Bronchial epithelial cell (primary cell): ENCODE measurements at regions not wholly inside any gene's neighbourhood (a gene's known extent, or its start where the extent isn't known, plus 50 kb on each side); places are given as distances from the start of the nearest gene placed in this dataset.

Experiments
- DNase-seq: peaks from one replicate; pipeline ENCODE4 v3.0.0-alpha.2; 2010; ENCODE audit warnings: low read depth
- FAIRE-seq: peaks from 2 replicates; lab custom pipeline; 2011; peaks lifted over from hg19 to GRCh38; lab: Jason Lieb, UNC
- H3K27me3 ChIP-seq: 2 replicates; pipeline ENCODE4 v1.5.1; 2011; ENCODE audit warnings: low read length; ENCODE audit not compliant: control insufficient read depth, insufficient read depth
- H3K36me3 ChIP-seq: 2 replicates; pipeline ENCODE4 v1.5.1; 2011; ENCODE audit warnings: low read length; ENCODE audit not compliant: control insufficient read depth, insufficient read depth
- H3K4me3 ChIP-seq: 2 replicates; pipeline ENCODE4 v1.5.1; 2011; ENCODE audit warnings: mild to moderate bottlenecking, low read depth, low read length, control low read depth
- CTCF ChIP-seq: IDR thresholded peaks from 2 replicates; pipeline ENCODE4 v1.5.1; 2011; ENCODE audit warnings: mild to moderate bottlenecking, moderate library complexity, low read length, control low read depth, inconsistent platforms; ENCODE audit not compliant: insufficient read depth, severe bottlenecking

- H3K4me3 ChIP-seq = no peak overlapping the region
- FAIRE-seq = no peak
These were observed 212.8 kb upstream of the CST7 start for GRCh38 chr20:24736131-24736843.

DNA sequence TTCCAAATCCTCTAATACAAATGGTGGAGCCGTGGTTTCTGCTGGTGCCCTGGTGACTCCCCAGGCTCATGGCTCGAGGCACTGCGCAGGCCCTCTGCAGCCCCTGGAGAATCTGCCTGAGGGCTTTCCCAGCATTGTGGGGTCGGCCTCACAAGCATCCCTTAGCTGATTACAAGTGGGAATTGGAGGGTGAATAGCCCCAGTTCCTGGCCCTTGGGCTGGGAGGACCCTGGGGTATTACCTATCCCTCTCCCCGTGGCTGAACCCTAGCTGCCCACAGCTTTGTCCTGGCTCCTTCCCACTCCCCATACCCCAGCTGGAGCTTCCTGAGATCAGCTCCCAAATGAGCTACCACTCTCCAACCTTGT is 212.2 kb upstream of the CST7 start:
- Histone ChIP-seq H3K4me3 (no peak overlapping the region), H3K36me3 (no peaks in the 10 kb centered on the region), H3K27me3 (no peaks in the 10 kb centered on the region)
- TF ChIP-seq CTCF = no peak
- no peak for FAIRE-seq
- no peak for DNase-seq

More at GRCh38 chr20:24736131-24736843, 212.8 kb upstream of the CST7 start:
- Histone ChIP-seq H3K27me3 (no peaks in the 10 kb centered on the region), H3K36me3 (no peaks in the 10 kb centered on the region)
- no peak for DNase-seq
- TF ChIP-seq CTCF = no peak

DNA sequence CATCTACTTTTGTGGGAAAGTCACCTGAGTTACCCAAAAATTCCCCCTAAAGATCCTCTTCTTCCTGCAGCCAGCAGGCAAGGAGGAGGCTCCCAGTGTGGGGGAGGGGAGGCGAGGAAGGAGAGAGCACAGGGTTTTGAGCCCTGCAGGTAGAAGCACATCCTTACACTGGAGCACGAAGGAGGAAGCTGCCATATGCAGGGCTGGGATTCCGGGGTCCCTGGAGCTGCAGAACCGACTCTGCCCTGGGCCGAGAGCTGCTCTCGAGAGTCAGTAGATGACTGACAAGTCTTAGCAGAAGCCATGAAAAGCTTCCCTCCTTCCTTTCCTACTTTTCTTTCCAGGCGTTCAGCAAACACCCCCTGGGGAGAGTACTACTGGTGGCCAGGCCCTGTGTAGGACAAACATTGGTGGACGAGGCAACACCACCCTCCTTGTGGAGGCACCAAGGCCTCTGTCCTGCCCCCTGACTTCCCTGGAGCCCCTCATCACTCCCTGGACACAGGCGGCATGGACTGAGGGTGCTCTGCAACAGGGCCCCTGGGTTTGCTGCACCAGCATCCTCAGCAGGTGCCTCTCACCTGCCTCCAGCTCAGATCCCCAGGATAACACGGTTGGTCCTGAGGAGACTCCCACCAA is 211.7 kb upstream of the CST7 start:
- no peak for TF ChIP-seq CTCF
- Histone ChIP-seq H3K36me3 (no peaks in the 10 kb centered on the region), H3K4me3 (no peak overlapping the region), H3K27me3 (no peaks in the 10 kb centered on the region)
- FAIRE-seq (no peak), DNase-seq (no peak)

- Histone ChIP-seq H3K36me3 (no peaks in the 10 kb centered on the region), H3K4me3 (no peak overlapping the region), H3K27me3 (no peaks in the 10 kb centered on the region)
- DNase-seq (no peak), FAIRE-seq (peak; percentile 50)
- no peak for TF ChIP-seq CTCF
These were observed 210.9 kb upstream of the CST7 start for GRCh38 chr20:24738058-24738775.

- DNase-seq (no peak), FAIRE-seq (no peak)
- Histone ChIP-seq H3K4me3 (no peak overlapping the region), H3K27me3 (no peaks in the 10 kb centered on the region), H3K36me3 (no peaks in the 10 kb centered on the region)
- no peak for TF ChIP-seq CTCF
These were observed 210.0 kb upstream of the CST7 start for GRCh38 chr20:24738981-24739633.
